HG03442 (cell line): ENCODE measurements at regions not wholly inside any gene's neighbourhood (a gene's known extent, or its start where the extent isn't known, plus 50 kb on each side); places are given as distances from the start of the nearest gene placed in this dataset.
A peak's percentile ranks its signal among the peaks of the same experiment; 100 is the strongest.

ENCODE experiments used
- ATAC-seq: cut with Tn5 transposase; IDR thresholded peaks from one replicate; pipeline ENCODE4 v1.9.1; 2021; ENCODE audit warnings: mild to moderate bottlenecking, moderate library complexity; ENCODE audit not compliant: unreplicated experiment

DNA sequence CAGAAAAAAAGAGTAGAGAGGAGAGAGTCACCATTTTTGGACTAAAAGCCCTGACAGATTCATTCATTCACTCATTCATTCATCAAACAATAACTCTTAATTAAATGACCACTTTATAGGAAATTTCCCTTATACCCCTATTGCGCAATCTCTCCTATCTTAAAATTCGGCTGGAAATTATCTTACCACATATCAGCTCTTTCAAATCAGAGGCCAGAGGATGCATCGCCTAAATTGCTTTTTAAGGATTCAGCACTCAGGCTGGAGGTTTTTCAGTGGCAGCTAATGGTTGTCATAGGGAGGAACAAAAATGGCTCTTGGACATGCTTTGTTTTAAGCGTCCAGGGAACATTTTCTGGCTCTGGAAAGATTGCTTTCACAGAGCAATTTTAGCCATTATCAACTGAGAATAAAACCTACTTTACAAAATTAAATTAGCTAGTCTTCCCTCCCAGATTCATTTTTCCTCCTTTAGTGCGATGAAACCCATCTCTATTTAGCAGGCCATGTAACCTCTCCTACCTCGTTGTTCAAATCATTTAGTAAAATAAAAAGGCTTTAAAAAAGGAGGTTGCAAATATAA, 115.2 kb downstream of the OLFM4 start:
- ATAC-seq, result no peak

DNA sequence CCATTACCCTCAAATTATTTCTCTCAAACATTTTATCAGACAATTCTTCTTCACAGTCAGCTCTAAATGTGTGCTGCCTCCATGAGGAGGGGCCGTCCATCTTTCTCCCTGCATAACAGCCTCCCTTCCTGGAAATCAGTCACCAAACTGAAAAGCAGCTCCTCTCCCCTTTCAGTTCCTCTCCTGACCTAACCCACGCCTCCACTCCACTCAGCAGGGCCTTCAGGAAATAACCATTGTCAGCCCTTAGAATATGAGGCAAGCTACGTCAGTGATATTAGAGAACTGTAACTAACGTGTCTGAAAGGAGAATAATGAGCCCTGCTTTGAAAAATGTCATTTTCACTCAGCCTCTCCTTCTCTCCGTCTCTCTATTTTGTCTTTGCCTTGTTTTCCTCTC, 116.2 kb downstream of the OLFM4 start:
- no peak for ATAC-seq

DNA sequence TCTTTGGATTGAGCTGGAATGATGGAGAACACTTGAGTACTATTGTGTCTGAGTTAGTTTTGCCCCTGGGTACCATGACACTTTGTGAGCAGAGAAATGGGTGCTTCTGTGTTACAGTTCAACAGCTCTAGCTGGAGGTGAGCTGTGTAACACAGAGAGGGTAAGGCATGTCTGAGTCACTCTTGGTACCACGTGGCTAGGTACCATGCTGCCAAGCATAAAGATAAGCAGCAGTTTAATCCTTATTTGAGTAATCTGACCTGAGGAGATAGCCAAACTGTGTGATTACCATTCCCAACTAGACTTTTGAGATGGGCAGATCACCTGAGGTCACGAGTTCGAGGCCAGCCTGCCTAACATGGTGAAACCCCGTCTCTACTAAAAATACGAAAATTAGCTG, 122.0 kb downstream of the OLFM4 start:
- ATAC-seq, result no peak

DNA sequence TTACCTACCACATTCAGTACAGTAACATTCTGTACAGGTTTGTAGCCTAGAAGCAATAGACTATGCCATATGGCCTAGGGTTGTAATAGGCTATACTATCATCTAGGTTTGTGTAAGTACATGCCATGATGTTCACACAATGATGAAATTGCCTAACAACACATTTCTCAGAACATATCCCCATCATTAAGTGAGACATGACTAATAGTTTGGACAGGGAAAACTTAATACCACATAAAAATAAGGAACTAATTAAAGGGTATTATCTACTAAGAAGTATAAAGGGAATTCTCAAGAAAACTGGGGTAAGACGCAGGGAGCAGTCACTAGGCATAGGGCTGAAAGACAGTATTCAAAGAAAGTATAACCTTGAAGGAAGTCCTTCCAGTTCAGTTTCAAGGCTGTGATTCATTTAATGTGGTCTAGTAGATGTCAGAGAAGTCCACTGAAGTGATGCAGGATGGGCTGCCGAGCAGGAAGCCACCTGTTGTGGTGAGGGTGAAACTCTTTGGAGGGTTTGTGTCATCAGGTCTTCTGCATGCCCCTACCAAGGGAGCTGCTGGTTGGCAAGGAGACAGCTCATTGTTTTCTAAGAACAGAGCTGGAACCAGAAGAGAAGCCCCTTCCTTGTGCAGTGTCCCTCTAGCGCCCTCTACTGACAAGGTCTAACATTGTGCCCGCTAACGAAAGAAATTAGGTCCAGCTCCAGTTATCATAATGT, 122.9 kb downstream of the OLFM4 start:
- peak; percentile 99 for ATAC-seq

DNA sequence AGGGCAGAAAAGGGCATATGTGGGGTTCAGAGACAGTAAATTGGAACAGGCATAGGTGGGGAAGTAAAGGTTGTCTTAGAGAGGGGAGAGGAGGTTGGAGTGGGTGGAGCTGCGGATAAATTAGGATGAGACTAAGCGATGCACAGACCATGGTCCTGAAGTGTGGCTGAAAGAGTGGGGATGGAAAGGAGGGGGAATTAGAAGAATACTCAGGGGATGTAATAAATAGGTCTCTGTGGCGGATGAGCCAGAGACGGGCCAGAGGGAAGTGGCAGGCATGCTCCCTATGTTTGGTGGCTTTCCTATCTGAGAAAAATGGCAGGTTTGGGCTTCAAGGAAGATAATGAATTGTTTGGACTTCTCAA, 123.4 kb downstream of the OLFM4 start:
- no peak for ATAC-seq

DNA sequence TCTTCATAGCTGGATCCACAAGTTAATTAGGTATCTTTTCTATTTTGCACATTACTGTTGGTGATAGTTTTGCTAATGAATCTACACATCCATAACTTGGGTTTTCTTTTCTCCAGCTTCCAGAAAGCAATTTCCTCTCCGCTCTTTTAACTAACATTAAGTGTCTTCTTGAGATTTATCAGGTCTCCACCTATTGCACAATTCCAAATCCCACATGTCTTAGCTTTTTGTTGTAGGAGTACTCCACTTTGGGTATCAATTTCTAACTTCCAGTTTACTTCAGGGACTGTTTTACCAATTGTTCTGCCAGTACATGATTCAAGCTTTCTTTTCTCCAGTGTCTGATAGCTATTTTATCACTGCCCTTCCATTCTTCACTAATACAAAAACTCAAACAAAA, 129.6 kb downstream of the OLFM4 start:
- ATAC-seq, result no peak

DNA sequence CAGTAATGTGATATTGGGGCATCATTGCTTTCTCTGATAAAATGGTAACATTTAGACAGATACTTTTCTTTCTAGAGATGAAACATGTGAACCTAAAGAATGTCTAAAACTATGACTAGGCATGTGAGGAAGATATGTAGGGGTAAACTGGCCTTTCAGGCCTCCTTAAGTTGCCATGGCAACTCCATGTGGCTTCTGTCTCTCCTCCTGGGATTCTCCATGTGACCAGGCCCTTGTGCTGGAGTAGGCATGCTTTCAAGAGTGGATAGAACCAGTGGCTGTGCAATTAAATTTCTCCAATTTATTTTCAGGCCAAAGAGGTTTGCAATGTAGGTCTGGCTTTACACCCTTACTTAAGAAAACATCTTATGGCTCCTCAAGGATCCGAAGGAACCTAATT, 130.8 kb downstream of the OLFM4 start:
- ATAC-seq, result no peak

DNA sequence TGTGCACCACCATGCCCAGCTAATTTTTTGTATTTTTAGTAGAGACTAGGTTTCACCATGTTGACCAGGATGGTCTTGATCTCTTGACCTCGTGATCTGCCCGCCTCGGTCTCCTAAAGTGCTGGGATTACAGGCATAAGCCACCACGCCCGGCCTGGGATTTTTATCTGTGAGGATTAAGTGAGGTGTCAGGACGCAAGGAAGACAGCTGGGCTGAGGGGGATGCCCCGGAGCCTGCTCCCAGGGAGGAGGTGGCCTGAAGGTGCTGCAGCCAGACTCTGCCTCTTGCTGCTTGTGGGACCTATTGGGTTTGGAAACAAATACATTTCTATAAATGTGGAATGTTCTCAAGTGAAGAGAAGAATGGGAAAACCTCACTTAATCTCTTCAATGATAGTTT, 131.6 kb downstream of the OLFM4 start:
- ATAC-seq, result no peak

DNA sequence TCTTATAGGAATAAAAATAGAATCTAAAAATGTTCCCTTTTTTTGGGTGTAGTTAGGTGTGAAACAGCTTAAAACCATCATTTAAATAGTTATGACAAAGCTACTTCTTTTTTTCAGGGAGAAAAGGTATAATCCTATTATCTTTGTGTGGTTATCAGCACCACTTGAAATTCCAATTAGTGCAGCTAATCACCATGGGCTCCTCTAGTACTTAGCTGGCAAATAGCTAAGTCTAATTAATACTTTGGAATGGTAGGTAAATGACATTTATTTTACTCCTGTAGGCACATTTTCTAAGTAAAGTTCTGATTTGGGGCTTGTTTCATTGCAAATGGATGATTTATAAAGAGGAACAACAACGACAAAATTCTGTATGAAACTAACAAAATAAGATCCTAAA, 132.6 kb downstream of the OLFM4 start:
- no peak for ATAC-seq

DNA sequence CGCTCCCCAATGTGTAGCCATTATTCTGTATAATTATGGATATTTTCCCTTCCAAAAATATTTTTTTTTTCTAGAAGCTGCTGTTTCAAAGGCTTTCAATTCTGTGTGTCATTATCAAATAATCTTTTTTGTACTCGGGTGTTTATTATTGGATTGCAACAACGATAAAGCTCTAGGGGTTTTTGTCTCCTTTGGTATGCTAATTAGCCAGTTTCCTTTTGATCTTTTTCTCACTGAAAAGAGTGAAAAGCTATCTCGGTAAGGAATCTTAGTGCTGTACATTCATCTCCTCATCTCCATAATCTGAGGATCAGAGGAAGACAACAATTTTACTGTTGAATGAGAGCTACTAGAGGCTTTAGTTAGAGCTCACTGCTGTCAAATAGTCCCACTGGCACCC, 136.6 kb downstream of the OLFM4 start:
- no peak for ATAC-seq

DNA sequence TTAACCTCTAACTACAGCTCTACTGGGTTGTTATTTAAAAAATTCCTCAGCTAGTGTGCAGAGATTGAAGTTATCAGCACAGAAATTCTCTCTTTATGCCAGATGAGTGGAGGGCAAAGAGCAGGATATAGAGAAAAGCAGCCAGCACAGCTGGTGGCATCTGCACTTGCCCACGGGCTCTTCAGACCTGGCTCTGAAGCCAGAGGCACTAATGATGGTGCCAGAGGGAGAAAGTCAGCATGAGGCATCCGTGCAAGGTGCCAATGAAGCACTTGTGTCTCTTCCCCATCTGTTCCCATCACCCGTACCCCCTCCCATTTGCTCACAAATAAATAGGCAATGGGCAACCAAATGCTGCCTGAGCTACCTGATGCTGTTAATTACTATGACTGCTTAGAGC, 138.9 kb downstream of the OLFM4 start:
- no peak for ATAC-seq

DNA sequence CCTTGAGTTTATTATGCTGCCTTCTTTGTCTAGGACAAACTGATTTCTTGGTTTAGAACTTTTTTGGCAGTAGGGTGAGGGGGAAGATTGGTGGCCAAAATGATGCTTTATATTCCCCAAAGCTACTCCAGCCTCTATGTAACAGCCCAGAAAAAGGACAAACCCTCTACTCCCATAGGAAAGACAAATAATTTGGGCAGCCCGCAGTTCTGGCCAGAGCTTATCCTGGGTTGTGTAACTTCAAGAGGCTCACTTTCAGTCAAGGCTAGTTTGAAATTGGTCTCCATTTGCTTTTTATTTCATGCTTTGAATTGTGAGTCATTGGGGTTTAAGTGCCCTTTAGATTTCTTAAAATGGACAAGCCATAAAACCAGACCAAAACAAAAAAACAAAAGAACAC, 142.3 kb downstream of the OLFM4 start:
- no peak for ATAC-seq

DNA sequence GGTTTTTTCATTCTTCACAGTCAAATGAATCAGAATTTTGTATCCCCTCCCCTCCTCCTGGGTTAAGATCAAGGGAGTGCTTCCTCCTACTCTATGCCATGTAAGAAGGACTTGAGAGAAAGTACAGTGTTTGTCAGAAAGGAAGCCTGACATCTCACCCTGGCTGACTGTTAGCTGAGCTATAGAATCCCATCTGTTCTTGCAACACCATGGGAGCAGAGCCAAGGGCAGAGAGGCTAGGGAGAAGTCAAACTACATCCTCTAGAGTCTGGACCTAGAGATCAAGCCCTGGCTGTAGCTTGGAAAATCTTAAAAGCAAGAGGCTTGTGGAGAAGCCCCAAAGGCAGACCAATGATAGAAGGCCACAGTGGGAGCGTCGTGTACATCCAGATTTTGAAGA, 145.9 kb downstream of the OLFM4 start:
- ATAC-seq, result no peak

DNA sequence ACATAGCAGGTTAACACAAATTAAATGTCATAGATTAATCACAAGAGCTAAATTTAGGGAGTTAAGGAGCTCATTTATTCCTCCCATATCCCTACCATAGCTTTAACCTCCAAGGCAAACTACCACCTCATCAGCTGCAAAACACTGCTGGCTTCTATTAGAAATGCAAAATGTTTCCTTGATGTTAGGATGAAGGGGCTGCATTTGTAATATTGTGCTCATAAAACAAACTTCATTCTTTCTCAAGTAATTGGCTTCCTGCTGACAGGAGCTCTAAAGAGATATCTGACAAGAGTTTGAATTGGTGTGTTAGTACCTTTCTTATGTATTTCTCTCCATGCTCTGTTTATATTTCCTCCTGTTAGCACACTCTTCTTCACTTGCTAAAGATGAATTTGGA, 152.1 kb downstream of the OLFM4 start:
- no peak for ATAC-seq

DNA sequence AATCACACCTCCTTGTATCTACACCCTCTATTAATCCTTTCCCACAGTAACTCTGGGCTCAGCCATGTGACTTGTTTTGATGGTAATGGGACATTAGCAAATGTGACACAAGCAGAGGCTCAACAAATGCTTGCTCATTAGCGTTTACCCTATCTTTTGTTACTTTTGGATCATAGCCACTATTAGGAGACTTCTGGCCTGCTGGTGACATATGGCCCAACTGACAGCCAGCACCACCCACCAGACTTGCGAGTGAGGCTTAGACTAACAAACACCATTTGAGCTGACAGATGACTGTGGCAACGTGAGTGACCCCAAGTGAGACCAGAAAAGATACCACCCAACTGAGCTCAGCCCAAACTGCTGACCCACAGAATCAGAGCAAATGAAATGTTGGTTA, 154.1 kb downstream of the OLFM4 start:
- ATAC-seq, result no peak

DNA sequence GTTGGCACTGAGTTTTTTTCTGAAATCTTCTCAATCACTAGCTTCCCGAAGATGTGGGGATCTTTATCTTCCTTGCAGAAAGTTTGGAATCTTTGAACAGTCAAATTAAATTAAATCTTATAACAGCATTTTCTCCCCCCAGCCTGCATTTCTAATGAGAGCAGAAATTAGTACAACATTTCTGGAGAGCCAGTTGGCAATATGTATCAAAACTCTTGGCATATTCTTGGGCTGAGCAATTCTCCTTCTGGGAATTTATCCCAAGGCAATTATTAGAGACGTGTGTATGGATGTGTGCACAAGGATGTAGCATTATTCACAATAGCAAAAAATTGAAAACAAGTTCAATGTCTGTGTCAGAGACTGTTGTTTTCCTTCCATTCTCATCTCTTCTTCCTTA, 159.5 kb downstream of the OLFM4 start:
- ATAC-seq, result no peak

DNA sequence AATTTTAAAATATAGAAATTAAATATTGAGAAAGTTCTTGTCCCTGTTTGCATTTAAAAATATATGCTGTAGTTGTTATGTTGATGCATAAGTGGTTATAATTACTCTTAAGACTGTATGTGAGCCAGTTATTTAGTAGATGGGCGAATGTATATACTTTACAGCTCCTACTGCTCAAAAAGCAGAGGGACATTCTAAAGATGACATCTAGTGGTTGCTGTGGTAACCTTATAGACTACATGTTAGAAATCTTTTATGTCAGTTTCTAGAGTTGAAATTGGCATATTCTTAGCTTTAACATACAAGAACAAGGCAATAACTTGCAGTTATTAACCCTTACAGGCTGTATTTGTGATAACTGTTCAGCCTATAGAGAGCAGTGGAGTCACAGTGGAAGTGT, 160.5 kb downstream of the OLFM4 start:
- ATAC-seq, result no peak

DNA sequence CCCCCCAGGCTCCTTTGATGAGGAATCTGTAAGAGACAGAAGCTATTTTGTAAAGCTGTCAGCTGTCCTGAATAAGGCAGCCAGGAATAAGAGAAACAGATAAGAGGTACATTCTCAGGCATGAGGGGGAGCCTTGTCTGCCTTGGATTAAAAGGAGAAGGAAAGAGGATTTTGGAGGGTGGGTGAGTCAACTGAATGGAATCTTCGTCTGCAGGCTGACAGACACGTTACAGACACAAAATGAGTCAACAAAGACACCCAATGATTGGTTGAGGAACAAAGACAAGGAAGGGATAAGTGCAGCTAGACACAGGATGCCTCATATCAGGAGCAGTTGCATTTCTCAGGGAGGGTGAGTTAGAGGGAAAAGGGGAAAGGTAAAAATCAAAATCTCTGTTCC, 162.5 kb downstream of the OLFM4 start:
- ATAC-seq, result no peak

DNA sequence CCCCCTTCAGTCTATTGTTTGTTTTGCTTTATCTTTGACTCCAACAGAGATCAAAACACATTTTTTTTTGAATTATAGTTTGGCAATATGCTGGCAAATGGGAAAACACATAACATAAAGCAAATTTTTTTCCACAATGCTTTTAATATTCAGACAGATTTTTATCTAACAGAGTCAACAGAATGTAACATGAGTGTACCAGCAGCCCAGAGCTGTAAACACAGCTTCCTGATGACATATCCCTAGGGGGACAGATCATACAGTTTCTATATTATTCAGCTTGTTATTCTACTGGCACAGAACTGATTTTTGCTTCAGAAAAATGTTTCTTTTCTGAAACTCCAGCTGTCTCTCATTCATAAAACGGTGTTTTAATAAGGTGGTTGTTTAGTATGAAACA, 168.8 kb downstream of the OLFM4 start:
- no peak for ATAC-seq

DNA sequence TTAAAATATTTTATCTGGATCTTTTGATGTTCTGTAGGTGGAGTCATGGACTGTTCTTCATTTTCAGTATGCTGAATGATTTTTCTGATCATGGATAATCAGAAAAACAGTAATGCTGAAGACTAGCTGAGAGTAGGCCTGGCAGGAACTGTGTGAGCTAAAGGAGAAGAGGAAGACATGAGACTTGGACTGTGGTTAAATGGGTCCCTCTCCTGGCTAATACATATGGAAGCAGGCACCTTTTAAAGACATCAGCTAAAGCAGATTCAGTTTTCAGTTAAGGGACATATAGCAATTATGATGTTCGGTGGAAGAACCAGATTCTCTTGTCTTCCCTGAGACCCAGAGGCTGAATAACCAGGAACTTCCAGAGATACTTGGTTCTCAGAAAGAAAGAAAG, 169.4 kb downstream of the OLFM4 start:
- no peak for ATAC-seq

DNA sequence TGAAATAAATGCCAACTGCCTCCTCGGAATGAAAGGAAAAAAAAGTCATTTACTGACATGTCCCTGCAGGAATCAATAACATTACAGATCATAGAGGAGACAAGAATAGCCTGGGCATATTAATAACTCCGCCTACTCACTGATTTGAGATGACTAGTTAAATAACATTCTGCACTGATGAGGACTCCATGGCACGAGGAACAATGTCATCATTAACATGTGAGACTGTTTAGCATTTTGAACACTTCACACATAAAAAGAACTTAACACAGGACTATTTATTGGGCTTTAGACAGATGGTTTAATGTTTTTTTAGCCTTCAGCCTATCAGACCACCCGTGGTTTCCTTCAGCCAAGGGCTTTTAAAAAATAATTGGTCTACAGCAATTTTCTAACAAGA, 170.1 kb downstream of the OLFM4 start:
- no peak for ATAC-seq

DNA sequence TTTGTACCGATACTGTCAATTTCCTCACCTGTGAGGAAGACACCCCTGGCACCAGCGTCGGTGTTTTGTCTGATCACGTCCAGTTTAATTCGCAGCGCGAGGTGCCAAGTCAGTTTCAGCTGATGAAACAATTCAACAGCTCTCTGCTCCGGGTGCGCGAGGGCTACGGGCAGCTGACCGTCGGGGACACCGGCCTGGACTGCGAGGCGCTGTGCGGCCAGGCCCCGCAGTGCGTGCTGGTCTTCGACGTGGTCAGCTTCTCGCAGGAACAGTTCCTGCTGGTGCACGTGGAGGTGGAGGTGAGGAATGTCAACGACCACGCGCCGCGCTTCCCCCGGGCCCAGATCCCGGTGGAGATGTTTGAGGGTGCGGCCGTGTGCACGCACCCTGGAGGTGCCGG, 171.5 kb downstream of the OLFM4 start:
- ATAC-seq, result no peak
